Body of pancreas (tissue), 4 donors: ENCODE measurements at regions not wholly inside any gene's neighbourhood (a gene's known extent, or its start where the extent isn't known, plus 50 kb on each side); places are given as distances from the start of the nearest gene placed in this dataset.

Experiments
- POLR2A ChIP-seq, 3 donors: fragments of 450-650 bp; IDR thresholded peaks; one replicate each; pipeline ENCODE4 v1.6.1; 2016; ENCODE audit warnings: antibody characterized with exemption in 3 of 3, mild to moderate bottlenecking in 2 of 3
- TF ChIP-seq, protein P1 (sequence below), 7 experiments: fragments of 450-650 bp in 4 of 7; fragments of 200-600 bp in 3 of 7; sonication (generic) in 3 of 7; IDR thresholded peaks; one replicate each; pipeline ENCODE4 v1.5.1; 2016 to 2019; ENCODE audit warnings: antibody characterized with exemption in 7 of 7

DNA sequence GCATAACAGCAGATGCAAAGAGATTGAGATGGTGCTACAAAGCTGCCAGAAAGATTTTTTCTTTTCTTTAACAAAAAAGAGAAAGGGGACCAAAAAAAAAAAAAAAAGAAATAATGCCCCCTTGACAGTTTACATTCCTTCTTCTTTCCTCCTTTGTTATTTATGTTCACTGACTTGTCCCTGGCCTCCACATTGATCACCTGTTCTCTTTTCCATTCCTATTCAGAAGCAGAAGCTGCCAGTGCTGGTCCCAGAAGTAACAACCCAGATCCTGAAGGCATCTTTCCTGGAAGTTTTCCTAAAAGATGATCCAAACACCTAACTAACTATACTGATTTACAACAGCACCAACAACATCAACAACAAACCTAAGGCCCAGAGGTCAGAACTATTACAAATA, 728.1 kb downstream of the KCNJ2 start:
- TF ChIP-seq POLR2A (IDR thresholded peaks at IDR 0.05) = no peak
- TF ChIP-seq, protein P1, sequence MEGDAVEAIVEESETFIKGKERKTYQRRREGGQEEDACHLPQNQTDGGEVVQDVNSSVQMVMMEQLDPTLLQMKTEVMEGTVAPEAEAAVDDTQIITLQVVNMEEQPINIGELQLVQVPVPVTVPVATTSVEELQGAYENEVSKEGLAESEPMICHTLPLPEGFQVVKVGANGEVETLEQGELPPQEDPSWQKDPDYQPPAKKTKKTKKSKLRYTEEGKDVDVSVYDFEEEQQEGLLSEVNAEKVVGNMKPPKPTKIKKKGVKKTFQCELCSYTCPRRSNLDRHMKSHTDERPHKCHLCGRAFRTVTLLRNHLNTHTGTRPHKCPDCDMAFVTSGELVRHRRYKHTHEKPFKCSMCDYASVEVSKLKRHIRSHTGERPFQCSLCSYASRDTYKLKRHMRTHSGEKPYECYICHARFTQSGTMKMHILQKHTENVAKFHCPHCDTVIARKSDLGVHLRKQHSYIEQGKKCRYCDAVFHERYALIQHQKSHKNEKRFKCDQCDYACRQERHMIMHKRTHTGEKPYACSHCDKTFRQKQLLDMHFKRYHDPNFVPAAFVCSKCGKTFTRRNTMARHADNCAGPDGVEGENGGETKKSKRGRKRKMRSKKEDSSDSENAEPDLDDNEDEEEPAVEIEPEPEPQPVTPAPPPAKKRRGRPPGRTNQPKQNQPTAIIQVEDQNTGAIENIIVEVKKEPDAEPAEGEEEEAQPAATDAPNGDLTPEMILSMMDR (IDR thresholded peaks at IDR 0.05) = no peak
